GM21723 (cell line): ENCODE measurements at regions not wholly inside any gene's neighbourhood (a gene's known extent, or its start where the extent isn't known, plus 50 kb on each side); places are given as distances from the start of the nearest gene placed in this dataset.
"Not testable (repeated sequence)": the region's sequence is repeated elsewhere in the genome, so short reads cannot be mapped to it uniquely, and the experiment has no call there.

Experiments
- ATAC-seq: cut with Tn5 transposase; IDR thresholded peaks from one replicate; pipeline ENCODE4 v1.9.1; 2021; ENCODE audit warnings: mild to moderate bottlenecking, moderate library complexity; ENCODE audit not compliant: unreplicated experiment

- no peak for ATAC-seq
Observed at GRCh38 chr21:28614791-28615190, 377.9 kb downstream of the LTN1 start.

GRCh38 chr21:28608646-28609045 lies 384.0 kb downstream of the LTN1 start:
- ATAC-seq, result no peak

GRCh38 chr21:28607545-28607944 lies 385.1 kb downstream of the LTN1 start:
- ATAC-seq, result no peak

- ATAC-seq, result peak; percentile 97
Observed at GRCh38 chr21:28604946-28605537, 387.6 kb downstream of the LTN1 start.

- no peak for ATAC-seq
Observed at GRCh38 chr21:28602546-28602945, 390.1 kb downstream of the LTN1 start.

GRCh38 chr21:28598214-28598613 lies 394.5 kb downstream of the LTN1 start:
- ATAC-seq, result no peak

- ATAC-seq, result no peak
Observed at GRCh38 chr21:28592205-28592865, 400.3 kb downstream of the LTN1 start.

- no peak for ATAC-seq
Observed at GRCh38 chr21:28590676-28591075, 402.0 kb downstream of the LTN1 start.

- no peak for ATAC-seq
Observed at GRCh38 chr21:28590026-28590425, 402.7 kb downstream of the LTN1 start.

- ATAC-seq, result no peak
Observed at GRCh38 chr21:28588997-28589396, 403.7 kb downstream of the LTN1 start.

GRCh38 chr21:28587748-28588147 lies 404.9 kb downstream of the LTN1 start:
- no peak for ATAC-seq

GRCh38 chr21:28581976-28582375 lies 410.7 kb downstream of the LTN1 start:
- no peak for ATAC-seq

GRCh38 chr21:28581311-28581731 lies 411.4 kb downstream of the LTN1 start:
- not testable (repeated sequence) for ATAC-seq

GRCh38 chr21:28580585-28580984 lies 412.1 kb downstream of the LTN1 start:
- ATAC-seq, result no peak

GRCh38 chr21:28579986-28580550 lies 412.6 kb downstream of the LTN1 start:
- no peak for ATAC-seq

- ATAC-seq, result no peak
Observed at GRCh38 chr21:28568692-28569091, 424.0 kb downstream of the LTN1 start.

GRCh38 chr21:28563933-28564332 lies 428.7 kb downstream of the LTN1 start:
- ATAC-seq, result not testable (repeated sequence)

- ATAC-seq, result no peak
Observed at GRCh38 chr21:28561772-28562171, 430.9 kb downstream of the LTN1 start.

GRCh38 chr21:28554660-28555475 lies 437.8 kb downstream of the LTN1 start:
- ATAC-seq, result no peak

- ATAC-seq, result no peak
Observed at GRCh38 chr21:28550057-28550825, 442.4 kb downstream of the LTN1 start.

- no peak for ATAC-seq
Observed at GRCh38 chr21:28548291-28548690, 444.4 kb downstream of the LTN1 start.
